ENCODE measurements at regions not wholly inside any gene's neighbourhood (a gene's known extent, or its start where the extent isn't known, plus 50 kb on each side); places are given as distances from the start of the nearest gene placed in this dataset.
"Not testable (repeated sequence)": the region's sequence is repeated elsewhere in the genome, so short reads cannot be mapped to it uniquely, and the experiment has no call there.

DNA sequence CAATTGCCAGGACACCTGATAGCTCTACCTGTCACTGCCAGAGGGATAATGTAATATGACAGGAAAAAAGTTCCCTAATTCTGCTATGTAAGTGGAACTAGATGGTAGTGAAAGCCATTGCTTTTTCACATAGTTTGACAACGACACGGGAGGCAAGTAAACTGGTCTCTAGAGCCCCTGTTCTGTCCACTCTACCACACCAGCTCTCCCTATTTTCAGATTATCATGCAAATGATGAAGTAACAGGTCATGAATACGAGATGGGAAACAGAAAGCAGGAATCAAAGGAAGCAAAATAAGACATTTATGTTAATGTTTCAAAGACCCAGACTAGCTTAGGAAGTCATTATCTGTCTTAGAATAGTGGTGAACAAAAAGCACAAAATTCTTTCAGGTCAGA, 56.2 kb downstream of the TAF11L14 start:
- no peak for DNase-seq

DNA sequence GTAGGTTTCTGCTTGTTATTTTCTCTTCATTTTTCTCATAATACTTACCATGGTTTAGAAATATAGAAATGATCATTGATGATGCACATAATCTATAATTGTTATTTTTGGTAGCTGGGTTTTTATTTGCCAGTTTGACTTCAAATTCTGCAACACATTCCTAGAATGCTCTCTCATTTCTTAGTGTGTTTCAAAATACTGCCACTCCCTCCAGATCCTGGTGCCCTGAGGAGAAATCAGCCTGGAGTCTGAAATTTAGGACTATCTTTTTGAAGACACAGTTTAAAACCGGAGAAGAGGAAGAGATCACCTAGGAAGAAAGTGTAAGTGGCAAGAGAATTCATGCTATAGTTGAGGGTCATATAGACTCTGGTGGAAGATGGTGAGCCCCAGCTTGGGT, 57.5 kb downstream of the TAF11L14 start:
- no peak for DNase-seq

DNA sequence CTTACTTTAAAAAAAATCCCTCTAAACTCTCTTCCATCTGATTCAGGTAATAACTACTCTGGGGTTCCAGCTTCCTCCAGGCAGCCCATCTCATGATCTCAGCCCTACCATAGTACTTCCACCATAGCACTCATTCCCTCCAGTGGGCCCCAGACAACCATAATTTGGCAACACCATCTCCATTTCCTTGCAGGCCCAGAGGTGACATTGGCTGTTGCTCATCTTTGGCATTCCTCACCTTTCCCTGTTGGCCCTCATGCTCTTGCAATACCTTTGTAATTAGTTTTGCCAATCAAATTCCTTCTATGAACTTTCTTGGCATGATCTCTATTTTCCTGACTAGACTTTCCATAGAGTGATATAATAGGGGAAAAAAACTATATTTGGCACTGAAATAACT, 60.1 kb downstream of the TAF11L14 start:
- no peak for DNase-seq

DNA sequence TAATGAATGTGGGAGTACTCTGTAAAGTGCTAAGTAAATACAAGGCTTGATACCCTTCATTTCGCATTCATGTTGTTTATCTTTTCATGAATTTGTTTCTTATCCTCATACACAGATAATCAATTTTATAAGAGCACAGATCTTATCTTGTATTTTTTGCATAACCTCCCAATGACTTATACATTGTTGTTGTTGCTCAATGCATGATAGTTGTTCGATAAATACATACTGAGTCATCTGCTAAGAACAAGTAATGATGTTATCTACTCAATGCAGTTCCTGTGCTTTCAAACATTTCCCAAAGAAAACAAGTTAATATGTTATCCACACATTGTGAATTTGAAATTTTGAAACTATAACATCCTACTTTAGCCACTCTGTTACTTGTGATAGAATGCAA, 60.7 kb downstream of the TAF11L14 start:
- no peak for DNase-seq

DNA sequence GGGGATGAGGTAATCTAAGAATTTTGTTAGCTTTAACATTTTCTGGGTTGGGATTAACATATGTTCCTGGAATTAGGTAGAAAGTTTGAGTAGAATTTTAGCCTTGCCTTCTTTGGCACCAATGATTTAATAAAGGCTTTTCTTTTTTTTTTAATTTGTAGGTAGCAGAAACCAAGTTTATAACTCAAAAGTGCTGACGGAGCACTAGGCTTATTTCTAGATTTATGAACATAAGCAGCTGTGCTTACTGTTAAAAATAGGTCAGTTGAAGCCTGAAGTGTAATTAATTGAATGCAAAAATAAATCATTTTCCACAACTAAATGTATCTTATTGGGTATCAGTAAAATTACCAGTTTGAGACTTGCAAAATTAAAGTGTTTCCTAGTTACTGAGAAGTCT, 62.4 kb downstream of the TAF11L14 start:
- no peak for DNase-seq

DNA sequence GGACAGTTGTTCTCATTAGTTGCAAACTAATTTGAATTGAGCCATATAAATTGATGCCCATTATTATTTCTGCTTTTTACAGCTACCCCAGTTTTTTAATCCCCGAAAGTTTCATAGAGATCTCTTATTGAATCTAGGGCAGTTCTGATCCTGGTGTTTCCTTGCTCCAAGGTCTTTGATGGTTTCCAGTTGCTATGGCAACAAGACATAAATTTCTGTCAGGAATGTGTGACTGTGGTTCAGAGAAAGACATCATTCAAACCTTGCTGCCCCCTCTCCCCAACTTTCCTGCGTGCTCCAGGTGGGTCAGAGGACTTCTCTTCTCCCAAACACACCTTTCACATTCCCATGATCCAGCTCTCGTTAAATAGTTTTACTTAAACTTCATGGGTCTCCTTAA, 63.4 kb downstream of the TAF11L14 start:
- no peak for DNase-seq

DNA sequence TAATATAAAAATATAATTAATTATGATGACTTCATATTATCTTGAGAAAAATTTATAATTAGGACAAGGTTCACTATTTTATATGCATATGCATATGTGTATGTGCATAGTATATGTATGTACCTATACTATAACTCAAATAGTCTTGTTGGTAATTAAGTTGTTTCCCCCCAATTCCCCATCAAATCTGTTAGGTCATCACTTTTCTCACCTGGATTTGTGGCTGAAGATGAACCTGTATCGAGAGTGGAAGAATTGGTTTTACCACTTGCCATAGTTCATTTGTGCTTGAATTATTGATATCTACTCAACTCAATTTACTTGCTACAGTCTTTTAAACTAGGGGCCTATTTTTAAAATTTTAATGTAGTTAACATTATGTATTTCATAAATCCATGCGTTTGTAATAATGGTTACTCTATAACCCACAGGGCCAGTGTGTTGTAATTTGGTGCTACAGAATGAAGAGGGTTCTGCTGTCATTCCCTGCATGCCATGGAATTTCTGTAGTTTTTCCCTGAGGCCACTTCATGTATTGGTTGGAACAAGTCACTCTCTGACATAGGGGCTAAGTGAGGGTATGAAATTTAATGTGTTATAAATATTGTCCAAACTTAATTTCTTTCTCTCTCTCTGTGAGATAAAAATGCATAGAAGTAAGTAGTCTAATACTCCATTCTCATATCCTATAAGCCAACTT, 74.9 kb downstream of the TAF11L14 start:
- no peak for DNase-seq

DNA sequence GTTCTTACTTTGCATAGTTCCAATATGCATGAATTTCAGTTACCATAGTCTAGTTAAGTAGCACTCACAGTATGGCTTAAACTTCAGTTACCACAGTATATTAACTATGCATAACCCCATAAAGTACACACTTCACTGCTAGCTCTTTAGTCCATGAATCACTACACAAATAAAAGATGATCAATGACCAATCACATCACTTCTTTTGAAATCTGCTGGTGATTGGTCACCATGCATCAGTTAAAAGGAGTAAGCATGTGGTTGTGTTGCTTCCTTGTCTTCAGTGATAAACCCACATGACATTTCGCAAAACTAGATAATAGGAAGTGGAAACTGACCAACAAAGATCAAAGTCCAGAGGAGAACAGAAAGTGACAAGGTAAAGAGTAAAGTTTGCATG, 79.0 kb downstream of the TAF11L14 start:
- DNase-seq: no peak

DNA sequence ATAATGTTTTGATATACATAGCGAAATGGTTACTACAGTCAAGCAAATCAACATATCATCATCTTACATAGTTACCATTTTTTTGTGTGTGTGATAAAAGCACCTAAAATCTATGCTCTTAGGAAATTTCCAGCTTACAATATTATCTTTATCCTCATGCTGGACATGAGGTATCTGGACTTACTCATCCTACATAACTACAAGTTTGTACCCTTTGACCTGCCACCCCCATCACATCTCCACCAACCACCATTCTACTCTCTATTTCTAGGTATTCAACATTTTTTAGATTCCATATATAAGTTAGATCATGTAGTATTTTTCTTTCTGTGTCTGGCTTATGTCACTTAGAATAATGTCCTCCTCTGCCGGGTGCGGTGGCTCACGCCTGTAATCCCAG, 79.9 kb downstream of the TAF11L14 start:
- DNase-seq: no peak

DNA sequence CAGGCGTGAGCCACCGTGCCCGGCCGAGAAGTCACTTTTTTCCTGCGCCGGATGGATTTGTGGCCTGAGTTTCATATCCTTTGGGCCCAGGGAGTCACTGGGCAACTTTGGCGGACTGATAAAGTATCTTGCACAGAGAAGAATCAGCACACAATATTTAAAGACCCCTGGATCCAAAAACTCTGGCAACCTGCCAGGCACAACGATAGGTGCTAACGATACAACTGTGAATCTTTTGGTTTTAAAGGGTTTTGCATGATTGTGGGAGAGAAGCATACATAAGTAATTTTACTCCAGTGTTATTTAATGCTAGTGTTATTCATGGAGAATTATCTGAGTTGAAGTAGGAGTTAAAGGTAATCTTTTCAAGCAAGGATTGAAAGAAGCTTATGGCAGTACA, 85.3 kb downstream of the TAF11L14 start:
- no peak for DNase-seq

DNA sequence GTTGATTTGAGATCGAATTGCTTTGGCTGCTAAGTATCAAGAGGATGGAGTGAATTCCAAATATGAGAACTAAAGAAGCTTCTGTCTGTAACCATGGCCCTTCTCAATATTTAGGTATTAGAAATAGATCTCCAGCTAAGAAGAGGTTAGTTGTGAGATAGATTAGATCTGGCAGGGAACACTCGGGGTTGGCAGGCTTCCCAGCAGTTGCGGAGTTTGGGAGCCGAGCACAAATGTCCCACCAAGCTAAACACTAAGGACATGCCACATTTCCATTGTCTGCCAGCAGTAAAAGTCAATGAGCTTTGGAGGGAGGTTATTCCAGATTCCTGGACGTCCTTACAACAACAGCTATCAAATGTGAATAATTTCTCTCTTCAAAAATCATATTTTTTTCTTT, 85.8 kb downstream of the TAF11L14 start:
- no peak for DNase-seq

DNA sequence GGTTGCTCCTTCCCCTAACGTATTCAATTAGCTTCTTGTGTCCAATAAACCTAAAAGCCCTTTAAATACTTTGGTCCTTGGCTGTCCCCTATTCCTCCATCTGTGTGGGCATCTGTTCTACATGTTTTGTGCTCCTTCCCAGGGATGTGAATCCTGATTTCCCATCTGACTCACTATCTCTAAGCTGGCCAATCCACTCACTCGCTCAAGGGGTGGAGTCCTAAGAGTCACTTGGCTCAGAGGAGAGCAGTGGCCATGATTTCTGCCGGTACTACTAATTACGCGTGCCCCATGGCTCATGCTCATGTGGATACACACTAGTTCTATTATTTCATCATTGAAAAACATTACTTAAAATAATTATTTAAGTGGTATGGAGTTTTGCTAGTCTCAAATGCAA, 89.6 kb downstream of the TAF11L14 start:
- no peak for DNase-seq

DNA sequence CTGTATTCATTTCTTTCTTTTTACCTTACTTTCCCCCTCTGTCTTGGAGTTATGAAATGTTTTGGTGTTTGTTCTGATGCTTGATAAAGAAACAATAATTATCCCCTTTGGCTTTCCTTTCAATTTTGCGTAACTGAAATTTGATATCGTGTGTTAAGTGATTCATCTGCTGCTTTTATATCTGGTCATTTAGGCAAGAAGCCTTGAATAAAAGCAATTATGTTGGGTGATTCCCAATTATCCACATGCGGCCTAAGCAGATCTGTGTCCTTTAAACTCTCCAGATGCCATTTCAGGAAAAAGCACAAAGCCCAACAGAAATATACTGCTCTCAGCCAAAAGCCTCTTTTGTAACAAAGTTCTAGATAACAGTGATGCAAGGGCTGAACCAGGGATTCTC, 92.8 kb downstream of the TAF11L14 start:
- peak; percentile 99 for DNase-seq

DNA sequence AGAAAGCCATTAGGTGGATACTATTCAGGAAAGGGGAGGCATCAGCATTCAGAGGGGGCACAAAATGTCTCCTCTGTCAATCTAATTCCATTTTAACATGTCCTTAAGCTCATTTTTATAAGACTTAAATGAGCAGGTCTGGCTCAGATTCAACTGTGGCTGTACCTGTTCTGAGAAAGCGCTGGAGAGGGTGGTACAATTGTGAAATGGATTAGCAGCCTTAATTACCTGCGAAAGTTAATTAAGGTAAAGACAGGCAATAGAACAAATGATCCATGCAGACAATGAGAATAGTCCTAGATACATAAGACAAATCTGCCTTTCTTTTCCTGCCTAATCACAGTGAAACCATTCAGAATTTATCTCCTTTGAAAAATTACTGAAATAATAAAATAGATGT, 96.2 kb downstream of the TAF11L14 start:
- DNase-seq: peak; percentile 63

DNA sequence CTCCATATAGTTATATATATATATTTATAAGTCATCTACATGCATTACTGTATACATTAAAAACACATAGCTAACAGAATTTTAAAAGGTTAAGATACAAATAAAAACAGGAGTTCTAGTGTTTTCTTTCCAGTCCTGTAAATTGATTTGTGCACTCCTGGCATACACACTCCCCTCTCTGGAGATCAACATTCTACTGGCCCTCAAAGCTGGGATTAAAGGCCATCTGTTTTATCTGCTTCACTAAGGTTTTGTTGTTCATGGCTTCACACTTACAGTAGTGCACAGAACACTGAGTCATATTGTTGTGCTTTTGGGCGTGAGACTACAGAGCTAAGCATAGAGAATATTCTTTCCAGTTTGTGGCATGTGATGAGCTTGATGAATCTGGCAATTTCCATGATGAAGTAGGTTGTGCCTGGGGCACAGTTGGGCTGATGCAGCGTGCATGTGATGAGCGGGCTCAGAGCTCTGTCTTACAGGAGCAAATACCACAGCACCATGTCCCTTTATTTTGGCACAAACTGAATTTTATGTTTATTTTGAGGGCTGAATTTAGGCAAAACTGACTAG, 98.2 kb downstream of the TAF11L14 start:
- no peak for DNase-seq

DNA sequence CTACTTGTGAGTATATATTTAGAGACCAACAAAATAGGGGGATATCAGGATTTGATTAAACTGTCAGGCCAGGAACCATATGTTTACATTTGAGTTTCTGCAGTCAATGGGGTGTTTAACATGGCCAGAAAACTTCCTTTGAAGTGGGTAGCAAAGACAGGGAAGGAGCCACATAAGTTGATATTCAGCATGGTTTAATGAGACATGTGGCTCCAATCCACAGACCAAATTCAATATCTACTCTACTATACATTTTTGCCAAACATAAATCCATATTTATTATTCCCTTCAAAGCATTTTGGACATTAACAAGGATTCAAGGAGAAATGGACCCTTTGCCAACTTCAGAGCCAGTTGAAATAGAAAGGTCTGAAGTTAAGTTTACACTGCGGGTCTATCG, 99.8 kb downstream of the TAF11L14 start:
- no peak for DNase-seq

DNA sequence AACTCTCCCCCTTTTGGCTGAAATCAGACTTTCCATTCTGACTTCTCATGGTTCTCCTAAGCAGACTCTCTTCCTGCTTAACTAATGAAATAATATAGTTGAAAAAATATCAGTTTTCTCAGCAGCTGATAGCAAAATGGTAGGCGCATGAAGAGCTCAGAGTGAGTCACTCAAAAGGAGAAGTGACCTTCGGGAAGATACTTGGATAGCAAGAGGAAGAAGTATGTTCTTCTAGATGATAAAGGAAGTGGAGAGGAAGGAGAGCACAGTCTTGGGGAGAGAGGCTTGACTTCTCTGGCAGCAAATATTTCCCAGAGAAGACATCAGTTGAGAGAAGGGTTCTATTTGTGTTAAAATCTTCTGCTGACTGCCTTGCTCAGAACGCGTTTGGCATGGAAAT, 101.5 kb downstream of the TAF11L14 start:
- DNase-seq: no peak

DNA sequence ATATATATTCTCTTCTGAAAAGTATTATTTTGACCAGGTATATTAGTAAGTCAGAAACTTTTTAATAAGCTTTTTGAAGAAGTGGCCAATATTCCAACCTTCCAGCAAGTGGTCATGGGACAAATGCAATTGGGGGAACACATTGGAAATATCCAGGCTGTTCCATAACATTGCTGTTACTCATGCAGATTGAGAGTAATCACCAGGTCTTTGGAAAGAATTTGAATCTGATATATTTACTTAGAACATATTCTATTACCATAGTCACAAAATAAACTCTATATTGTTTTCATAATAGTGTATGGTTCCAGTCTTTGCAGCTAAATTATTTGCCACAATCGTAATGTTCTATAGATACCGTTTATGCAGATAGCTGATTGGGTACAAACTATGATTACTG, 102.8 kb downstream of the TAF11L14 start:
- no peak for DNase-seq

DNA sequence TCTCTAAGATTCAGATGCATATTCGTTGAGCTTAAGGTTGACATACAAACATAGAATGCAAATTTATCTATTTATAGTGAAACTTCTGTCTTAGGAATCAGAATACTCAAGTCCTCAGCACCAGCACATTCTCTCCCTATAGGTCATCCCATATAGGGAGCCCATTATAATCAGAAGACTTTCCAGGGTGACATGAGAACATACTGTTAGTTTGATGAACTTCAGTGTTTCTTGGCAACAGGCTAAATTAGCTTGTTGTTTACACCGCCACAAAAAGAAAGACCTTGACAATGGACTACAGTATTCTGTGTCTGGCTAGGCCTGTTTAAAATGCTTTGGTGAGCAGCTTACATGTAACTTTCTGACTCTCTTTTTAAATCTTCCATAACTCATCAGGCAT, 104.2 kb downstream of the TAF11L14 start:
- DNase-seq: no peak

DNA sequence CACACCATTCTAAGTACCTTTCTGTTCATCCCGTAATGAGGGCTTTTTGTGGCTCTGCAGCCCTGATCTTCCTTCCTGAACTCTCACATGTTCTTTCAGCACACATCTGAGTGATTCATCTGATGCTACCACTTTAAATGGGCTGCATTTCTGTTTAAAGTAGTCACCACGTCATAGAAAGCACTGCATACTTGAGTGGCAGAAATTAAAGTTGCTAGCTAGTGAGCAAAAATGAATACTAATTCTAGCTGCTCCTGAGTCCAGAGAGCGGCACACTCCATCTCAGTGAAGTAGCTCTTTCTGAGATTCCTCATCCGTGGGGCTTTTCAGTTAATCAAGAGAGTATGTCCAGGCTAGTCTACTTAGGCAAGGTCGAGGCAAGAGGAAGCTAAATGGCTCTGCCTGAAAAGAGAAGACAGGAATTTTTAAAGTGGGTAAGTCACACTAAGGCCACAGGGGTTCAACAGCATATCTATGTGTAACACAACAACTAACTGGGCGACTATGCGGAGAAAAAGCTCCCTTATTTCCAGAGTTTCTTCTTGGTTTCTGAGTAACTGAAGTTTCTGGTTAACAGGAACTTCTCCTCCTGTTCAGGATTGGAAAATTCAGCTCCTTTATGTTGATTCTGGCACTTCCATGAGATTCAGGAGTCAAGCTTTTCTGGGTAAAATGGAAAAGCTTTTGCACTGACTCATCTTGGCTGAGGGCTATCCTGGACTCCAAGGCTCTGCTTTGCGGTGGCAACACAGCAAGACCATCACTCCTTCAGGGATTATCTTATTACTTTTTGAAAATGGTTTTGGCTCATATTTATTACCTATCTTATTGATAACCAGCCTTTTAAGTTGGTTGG, 109.5 kb downstream of the TAF11L14 start:
- no peak for DNase-seq

DNA sequence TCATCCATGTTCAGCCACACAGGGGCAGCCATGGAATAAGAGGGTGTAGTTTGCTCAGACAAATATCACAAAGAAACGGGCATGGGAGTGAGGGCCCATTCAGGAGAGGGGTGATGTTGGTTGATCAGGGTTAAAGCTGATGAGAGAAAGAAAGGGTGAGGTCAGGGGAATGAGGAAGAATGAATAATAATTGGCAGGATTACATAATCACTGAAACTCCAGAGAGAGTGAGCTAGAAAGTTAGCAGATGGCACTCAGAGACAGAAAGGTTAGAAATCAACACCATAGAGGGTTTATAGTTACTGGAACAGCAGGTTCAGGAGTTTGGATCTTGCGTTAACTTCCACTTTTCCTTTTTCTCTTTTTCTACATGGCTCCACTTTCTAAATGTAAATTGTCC, 113.9 kb downstream of the TAF11L14 start:
- no peak for DNase-seq

DNA sequence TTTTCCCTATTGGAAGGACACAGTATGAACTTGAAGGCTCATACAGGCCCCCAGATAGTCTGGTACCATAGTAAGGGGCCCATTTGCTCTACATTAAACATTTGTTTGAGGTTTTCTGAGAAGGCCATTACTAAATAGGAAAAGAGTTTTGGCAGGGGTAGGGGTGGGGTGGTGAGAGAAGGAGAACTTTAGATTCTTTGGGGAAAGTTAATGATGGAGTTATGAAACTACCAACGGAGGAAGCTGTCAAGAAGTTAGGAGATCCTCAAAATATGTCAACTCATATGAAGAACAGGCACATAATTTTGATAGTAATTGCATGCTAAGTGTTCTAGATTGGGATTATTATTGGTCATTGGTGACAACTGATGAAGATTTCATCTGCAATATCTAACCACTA, 114.7 kb downstream of the TAF11L14 start:
- no peak for DNase-seq

DNA sequence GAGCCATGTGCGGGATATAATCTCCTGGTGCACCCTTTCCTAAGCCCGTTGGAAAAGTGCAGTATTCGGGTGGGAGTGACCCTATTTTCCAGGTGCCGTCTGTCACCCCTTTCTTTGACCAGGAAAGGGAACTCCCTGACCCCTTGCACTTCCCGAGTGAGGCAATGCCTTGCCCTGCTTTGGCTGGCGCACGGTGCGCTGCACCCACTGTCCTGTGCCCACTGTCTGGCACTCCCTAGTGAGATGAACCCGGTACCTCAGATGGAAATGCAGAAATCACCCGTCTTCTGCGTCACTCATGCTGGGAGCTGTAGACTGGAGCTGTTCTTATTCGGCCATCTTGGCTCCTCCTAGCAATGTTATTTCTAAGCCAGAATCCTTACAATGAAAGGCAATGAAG, 121.1 kb downstream of the TAF11L14 start:
- DNase-seq: not testable (repeated sequence)

DNA sequence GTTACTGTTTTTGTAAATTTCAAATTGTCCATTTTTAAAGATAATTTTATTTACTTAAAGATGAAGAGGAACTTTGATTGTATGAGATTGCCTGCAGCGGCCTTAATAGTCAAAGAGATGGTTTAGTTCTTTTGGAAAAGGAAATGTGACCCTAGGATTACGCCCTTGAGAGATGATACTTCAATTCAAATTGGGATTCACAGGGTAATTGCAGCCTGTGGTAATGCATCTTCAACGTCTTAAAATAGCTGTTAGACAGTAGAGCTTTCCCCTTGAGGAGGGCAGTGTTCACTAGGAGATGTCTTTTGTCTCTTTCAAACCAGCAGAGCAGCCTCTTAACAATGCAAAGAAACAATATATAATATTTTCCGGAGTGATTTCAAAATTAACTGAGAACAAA, 127.1 kb downstream of the TAF11L14 start:
- DNase-seq: peak; percentile 60

Measured in NCI-H748 treated with DMSO at 0.1 percent for 48 hours (cell line).